ENCODE measurements at regions not wholly inside any gene's neighbourhood (a gene's known extent, or its start where the extent isn't known, plus 50 kb on each side); places are given as distances from the start of the nearest gene placed in this dataset.
"Not testable (repeated sequence)": the region's sequence is repeated elsewhere in the genome, so short reads cannot be mapped to it uniquely, and the experiment has no call there.

GRCh38 chr15:93948726-93949125 is 282.6 kb upstream of the MCTP2 start:
- no peak for DNase-seq (ENCODE audit: low read depth in 3 of 3)

- DNase-seq (ENCODE audit: low read depth in 3 of 3) = no peak
These were observed 287.8 kb upstream of the MCTP2 start for GRCh38 chr15:93943586-93943985.

GRCh38 chr15:93942269-93942694 is 289.1 kb upstream of the MCTP2 start:
- no peak for DNase-seq (ENCODE audit: low read depth in 3 of 3)

GRCh38 chr15:93941697-93942096 is 289.7 kb upstream of the MCTP2 start:
- no peak for DNase-seq (ENCODE audit: low read depth in 3 of 3)

- no peak for DNase-seq (ENCODE audit: low read depth in 3 of 3)
These were observed 291.1 kb upstream of the MCTP2 start for GRCh38 chr15:93940226-93940625.

- no peak for DNase-seq (ENCODE audit: low read depth in 3 of 3)
These were observed 299.1 kb upstream of the MCTP2 start for GRCh38 chr15:93932164-93932776.

- no peak for DNase-seq (ENCODE audit: low read depth in 3 of 3)
These were observed 301.8 kb upstream of the MCTP2 start for GRCh38 chr15:93929375-93930094.

GRCh38 chr15:93920204-93920603 is 311.2 kb upstream of the MCTP2 start:
- no peak for DNase-seq (ENCODE audit: low read depth in 3 of 3)

GRCh38 chr15:93918801-93919200 is 312.6 kb upstream of the MCTP2 start:
- not testable (repeated sequence) for DNase-seq (ENCODE audit: low read depth in 3 of 3)

- no peak for DNase-seq (ENCODE audit: low read depth in 3 of 3)
These were observed 314.2 kb upstream of the MCTP2 start for GRCh38 chr15:93917181-93917580.

GRCh38 chr15:93913871-93914270 is 317.5 kb upstream of the MCTP2 start:
- DNase-seq (ENCODE audit: low read depth in 3 of 3) = no peak

GRCh38 chr15:93913310-93913709 is 318.1 kb upstream of the MCTP2 start:
- no peak for DNase-seq (ENCODE audit: low read depth in 3 of 3)

GRCh38 chr15:93900476-93901400 is 330.6 kb upstream of the MCTP2 start:
- DNase-seq (ENCODE audit: low read depth in 3 of 3) = no peak

- no peak for DNase-seq (ENCODE audit: low read depth in 3 of 3)
These were observed 331.5 kb upstream of the MCTP2 start for GRCh38 chr15:93899817-93900216.

GRCh38 chr15:93897377-93897776 is 334.0 kb upstream of the MCTP2 start:
- DNase-seq (ENCODE audit: low read depth in 3 of 3) = no peak

- DNase-seq (ENCODE audit: low read depth in 3 of 3) = no peak
These were observed 335.2 kb upstream of the MCTP2 start for GRCh38 chr15:93895976-93896770.

GRCh38 chr15:93894438-93895036 is 336.8 kb upstream of the MCTP2 start:
- no peak for DNase-seq (ENCODE audit: low read depth in 3 of 3)

GRCh38 chr15:93887151-93887550 is 344.2 kb upstream of the MCTP2 start:
- DNase-seq (ENCODE audit: low read depth in 3 of 3) = no peak

- no peak for DNase-seq (ENCODE audit: low read depth in 3 of 3)
These were observed 348.6 kb upstream of the MCTP2 start for GRCh38 chr15:93882779-93883178.

- no peak for DNase-seq (ENCODE audit: low read depth in 3 of 3)
These were observed 349.2 kb upstream of the MCTP2 start for GRCh38 chr15:93882141-93882540.

GRCh38 chr15:93881310-93881709 is 350.1 kb upstream of the MCTP2 start:
- DNase-seq (ENCODE audit: low read depth in 3 of 3) = no peak

All from stimulated activated CD4-positive, alpha-beta T cell treated with anti-CD3 and anti-CD28 coated beads, TNF-alpha, amount 100 ng/mL, for 48 hours (primary cell).